ENCODE measurements at regions not wholly inside any gene's neighbourhood (a gene's known extent, or its start where the extent isn't known, plus 50 kb on each side); places are given as distances from the start of the nearest gene placed in this dataset.

DNA sequence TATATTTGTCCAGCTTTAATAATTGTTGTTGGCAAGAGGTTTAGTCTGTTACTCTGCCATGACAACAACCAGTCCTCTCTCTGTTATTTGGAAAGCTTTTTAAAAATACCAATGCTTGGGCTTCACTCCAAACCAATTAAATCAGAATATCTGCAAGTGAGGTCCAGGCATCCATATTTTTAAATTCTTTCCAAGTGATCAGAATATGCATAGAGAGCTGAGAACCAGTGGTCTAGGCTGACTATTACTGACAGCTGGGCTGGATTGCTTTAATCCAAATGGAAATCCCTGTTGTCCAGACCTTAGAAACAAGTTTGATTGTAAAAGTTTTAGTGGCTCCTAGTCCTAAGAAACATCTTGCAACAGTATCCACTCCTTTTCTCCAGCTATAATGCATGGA lies 1059.7 kb upstream of the ACVR2A start:
- TF ChIP-seq CTCF (conservative IDR thresholded peaks at IDR 0.05 in 1 of 2, IDR thresholded peaks at IDR 0.05 in 1 of 2; ENCODE audit: low read depth in 1 of 2, low read length in 2 of 2): no peak
- no peak for TF ChIP-seq EZH2 (IDR thresholded peaks at IDR 0.05; ENCODE audit: low read length, missing control alignments)

All from fibroblast of lung (primary cell).